ENCODE measurements at regions not wholly inside any gene's neighbourhood (a gene's known extent, or its start where the extent isn't known, plus 50 kb on each side); places are given as distances from the start of the nearest gene placed in this dataset.

GRCh38 chr4:167724941-167725340, 367.4 kb upstream of the ANXA10 start:
- in situ Hi-C loops (cut with MboI) (no loop called here), intact Hi-C loops (cut with micrococcal nuclease; ENCODE audit: unreplicated experiment) (no loop called here)
- ChIA-PET RAD21 (ENCODE audit: unreplicated experiment) (no interaction called here), CTCF (no interaction called here), POLR2A (no interaction called here), SMC1A (ENCODE audit: uncharacterized antibody, unreplicated experiment) (interaction anchor here (0.6 kb wide), 1 partner anchor 246 kb away, joined by 4 read pairs; no protein-coding TSS in a partner anchor)
- Histone ChIP-seq H3K4me1 (ENCODE audit: control insufficient read depth, insufficient read depth, low read length) (no peaks in the 10 kb centered on the region), H3K4me3 (no peak overlapping the region), H3K36me3 (ENCODE audit: control insufficient read depth in 2 of 2, insufficient read depth in 2 of 2, low read length in 1 of 2) (no peaks in the 10 kb centered on the region), H2AFZ (ENCODE audit: control insufficient read depth, low read depth, low read length) (no peak overlapping the region), H3K79me2 (ENCODE audit: control insufficient read depth, insufficient read depth, low read length) (no peaks in the 10 kb centered on the region), H3K9ac (ENCODE audit: control insufficient read depth, insufficient read depth, low read length) (no peak overlapping the region), H3K9me3 (replicated peaks; ENCODE audit: control insufficient read depth, insufficient read depth, low read length) (no peaks in the 10 kb centered on the region), H4K20me1 (ENCODE audit: control insufficient read depth, insufficient read depth) (no peaks in the 10 kb centered on the region), H3K27me3 (replicated peaks in 1 of 2; ENCODE audit: control insufficient read depth in 2 of 2, insufficient read depth in 2 of 2, low read length in 1 of 2) (no peaks in the 10 kb centered on the region), H3K4me2 (ENCODE audit: control insufficient read depth, insufficient read depth) (no peak overlapping the region), H3K27ac (ENCODE audit: control insufficient read depth, insufficient read depth) (no peak overlapping the region)
- no TSS peak for BruUV-seq (replicated peaks)
- DNase-seq (ENCODE audit: low read depth, low spot score): no peak
- no peak for ATAC-seq
- no peak for TF ChIP-seq POLR2AphosphoS5 (IDR thresholded peaks at IDR 0.05; ENCODE audit: low read length)
- FAIRE-seq: no peak

GRCh38 chr4:167730769-167731168, 361.6 kb upstream of the ANXA10 start:
- POLR2A ChIA-PET: no interaction called here
- FAIRE-seq (no peak), ATAC-seq (no peak), DNase-seq (ENCODE audit: low read depth, low spot score) (no peak)
- intact Hi-C loops (cut with micrococcal nuclease; ENCODE audit: unreplicated experiment): no loop called here
- H3K27me3 ChIP-seq (replicated peaks in 1 of 2; ENCODE audit: control insufficient read depth in 2 of 2, insufficient read depth in 2 of 2, low read length in 1 of 2): no peaks in the 10 kb centered on the region
- CTCF ChIA-PET: no interaction called here
- H4K20me1 ChIP-seq (ENCODE audit: control insufficient read depth, insufficient read depth): no peaks in the 10 kb centered on the region
- in situ Hi-C loops (cut with MboI): no loop called here
- BruUV-seq (replicated peaks): no TSS peak
- 0% methylated on average over 2 of the region's 2 CpGs for WGBS (ENCODE audit: insufficient coverage, insufficient replicate concordance, low lambda C conversion rate, missing lambda C conversion rate)
- no peak overlapping the region for H2AFZ ChIP-seq (ENCODE audit: control insufficient read depth, low read depth, low read length)
- H3K4me2 ChIP-seq (ENCODE audit: control insufficient read depth, insufficient read depth): no peak overlapping the region
- H3K79me2 ChIP-seq (ENCODE audit: control insufficient read depth, insufficient read depth, low read length): no peaks in the 10 kb centered on the region
- no peak overlapping the region for H3K9ac ChIP-seq (ENCODE audit: control insufficient read depth, insufficient read depth, low read length)
- SMC1A ChIA-PET (ENCODE audit: uncharacterized antibody, unreplicated experiment): no interaction called here
- no peaks in the 10 kb centered on the region for H3K36me3 ChIP-seq (ENCODE audit: control insufficient read depth in 2 of 2, insufficient read depth in 2 of 2, low read length in 1 of 2)
- no peak overlapping the region for H3K27ac ChIP-seq (ENCODE audit: control insufficient read depth, insufficient read depth)
- H3K4me1 ChIP-seq (ENCODE audit: control insufficient read depth, insufficient read depth, low read length): no peaks in the 10 kb centered on the region
- RAD21 ChIA-PET (ENCODE audit: unreplicated experiment): no interaction called here
- H3K9me3 ChIP-seq (replicated peaks; ENCODE audit: control insufficient read depth, insufficient read depth, low read length): no peaks in the 10 kb centered on the region; the same call in 2 of the 3 replicates
- no peak overlapping the region for H3K4me3 ChIP-seq
- no peak for TF ChIP-seq LARP7 (IDR thresholded peaks at IDR 0.05)
- TF ChIP-seq PKNOX1 (IDR thresholded peaks at IDR 0.05): no peak
- TF ChIP-seq MYB (IDR thresholded peaks at IDR 0.05; ENCODE audit: borderline replicate concordance, low read depth, low read length): no peak
- TF ChIP-seq EZH2 (IDR thresholded peaks at IDR 0.05; ENCODE audit: borderline replicate concordance, control insufficient read depth, low read depth, low read length): no peak
- no peak for TF ChIP-seq RBBP5 (conservative IDR thresholded peaks at IDR 0.05)
- no peak for TF ChIP-seq NRF1 (conservative IDR thresholded peaks at IDR 0.05; ENCODE audit: low read depth, low read length)
- no peak for TF ChIP-seq YBX1 (IDR thresholded peaks at IDR 0.05)
- no peak for TF ChIP-seq CREB1 (IDR thresholded peaks at IDR 0.05; ENCODE audit: low read depth)
- TF ChIP-seq E2F4 (IDR thresholded peaks at IDR 0.05; ENCODE audit: low read depth, low read length): no peak
- no peak for TF ChIP-seq MLLT1 (IDR thresholded peaks at IDR 0.05)
- no peak for TF ChIP-seq POLR2A (IDR thresholded peaks at IDR 0.05; ENCODE audit: low read depth, low read length)
- no peak for TF ChIP-seq NR2F1 (conservative IDR thresholded peaks at IDR 0.05)
- TF ChIP-seq IKZF2 (IDR thresholded peaks at IDR 0.05): no peak

Measured in GM12878 (cell line).